ENCODE measurements at regions not wholly inside any gene's neighbourhood (a gene's known extent, or its start where the extent isn't known, plus 50 kb on each side); places are given as distances from the start of the nearest gene placed in this dataset.

DNA sequence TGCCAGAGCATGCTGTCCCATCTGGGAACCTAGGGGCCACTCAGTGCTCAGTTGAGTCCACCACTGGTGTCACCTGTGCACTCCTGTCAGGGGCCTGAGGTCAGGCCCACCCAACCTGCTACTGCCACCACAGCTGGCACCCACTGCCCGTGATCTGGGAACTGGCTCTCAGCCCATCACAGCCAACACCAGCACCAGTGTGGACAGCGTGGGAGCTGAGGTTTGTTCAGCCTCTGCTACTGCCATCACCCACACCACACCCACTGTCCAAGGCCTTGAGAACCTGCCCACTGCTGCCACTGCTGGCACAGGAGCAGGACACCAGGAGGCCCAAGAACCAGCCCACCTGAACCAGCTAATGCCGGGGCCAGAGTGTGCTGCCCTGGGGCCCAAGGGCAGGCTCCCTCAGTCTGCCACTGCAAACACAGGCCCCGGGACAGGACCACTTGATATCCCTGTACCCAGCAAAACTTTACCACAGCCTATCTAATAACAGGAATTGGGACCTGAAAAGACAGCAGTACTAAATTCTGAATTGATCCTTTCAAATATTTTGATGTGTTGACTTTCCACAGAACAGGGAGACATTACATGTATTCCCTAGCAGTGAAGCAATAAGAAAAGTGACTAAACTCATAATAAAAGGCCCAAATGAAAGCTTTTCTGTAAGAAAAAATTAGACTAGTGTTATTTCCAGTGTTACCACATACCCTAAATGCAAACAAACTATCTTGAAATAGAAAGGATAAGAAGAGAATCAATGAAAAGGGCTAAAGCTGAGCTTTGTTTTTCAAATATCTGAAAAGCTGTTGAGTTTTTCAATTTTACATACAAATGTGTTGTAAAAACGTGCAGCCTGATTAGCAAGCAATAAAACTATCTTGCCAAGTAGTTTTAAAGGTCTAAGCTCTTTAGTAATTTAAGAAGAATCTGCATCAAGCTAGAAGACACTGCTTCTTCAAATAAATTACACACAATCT lies 640.7 kb downstream of the METTL4 start:
- Histone ChIP-seq H4K91ac (ENCODE audit: low read length) (no peak overlapping the region), H2BK120ac (ENCODE audit: low read depth, low read length) (no peak overlapping the region), H2AFZ (ENCODE audit: low read depth, low read length) (no peak overlapping the region), H3K9me3 (ENCODE audit: control insufficient read depth, low read length) (no peaks in the 10 kb centered on the region), H3K27ac (ENCODE audit: low read length, poor library complexity, severe bottlenecking) (no peak overlapping the region), H3K4me1 (ENCODE audit: control insufficient read depth, insufficient read depth, low read depth, low read length) (no peaks in the 10 kb centered on the region), H3K9ac (ENCODE audit: low read length) (no peak overlapping the region), H3K18ac (ENCODE audit: low read depth in 1 of 2, low read length in 2 of 2) (no peak overlapping the region), H2AK5ac (ENCODE audit: low read length, severe bottlenecking) (no peak overlapping the region), H3K14ac (ENCODE audit: low read length in 2 of 2) (no peak overlapping the region), H3K79me1 (replicated peaks; ENCODE audit: low read length, poor library complexity, severe bottlenecking) (no peaks in the 10 kb centered on the region), H3K27me3 (ENCODE audit: control insufficient read depth in 1 of 2, insufficient read depth in 1 of 2, low read length in 2 of 2) (no peaks in the 10 kb centered on the region), H3K23ac (ENCODE audit: low read length in 2 of 2) (no peak overlapping the region), H2BK12ac (ENCODE audit: low read length in 2 of 2) (no peak overlapping the region), H3K36me3 (ENCODE audit: control insufficient read depth in 1 of 2, insufficient read depth in 2 of 2, low read depth in 1 of 2, low read length in 2 of 2) (no peaks in the 10 kb centered on the region), H3K4ac (ENCODE audit: low read depth in 1 of 2, low read length in 2 of 2) (no peak overlapping the region), H2BK15ac (ENCODE audit: low read depth, poor library complexity, severe bottlenecking) (no peak overlapping the region), H2BK5ac (ENCODE audit: low read depth, low read length, poor library complexity, severe bottlenecking) (no peak overlapping the region), H4K8ac (ENCODE audit: low read length) (no peak overlapping the region), H3K4me3 (ENCODE audit: insufficient read depth in 1 of 2, low read depth in 1 of 2, low read length in 2 of 2) (no peak overlapping the region), H3K4me2 (ENCODE audit: low read length, poor library complexity, severe bottlenecking) (no peak overlapping the region)
- 87% methylated on average over 3 of the region's 5 CpGs for WGBS
- DNase-seq, result no peak

DNA sequence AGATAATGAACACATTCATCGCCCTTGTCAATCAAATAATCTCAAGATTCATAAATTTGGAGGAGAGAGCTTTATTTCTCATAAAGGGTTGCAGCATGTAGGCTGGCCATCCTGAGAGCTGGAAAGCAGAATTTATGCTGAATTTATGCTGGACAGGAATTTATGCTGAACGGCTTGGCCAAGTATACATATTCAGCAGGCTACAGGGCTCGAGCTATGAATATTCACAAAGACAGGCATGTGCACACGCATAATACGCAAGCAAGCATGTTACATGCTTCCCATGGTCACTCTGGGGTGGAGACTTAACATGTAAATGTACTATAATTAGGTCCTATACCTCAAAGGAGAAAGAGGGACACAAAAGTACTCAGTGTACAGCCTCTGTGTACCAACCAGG lies 618.8 kb downstream of the METTL4 start:
- Histone ChIP-seq H2BK120ac (ENCODE audit: low read depth, low read length) (no peak overlapping the region), H3K4me3 (ENCODE audit: insufficient read depth in 1 of 2, low read depth in 1 of 2, low read length in 2 of 2) (no peak overlapping the region), H3K4me1 (ENCODE audit: control insufficient read depth, insufficient read depth, low read depth, low read length) (no peaks in the 10 kb centered on the region), H3K23ac (ENCODE audit: low read length in 2 of 2) (no peak overlapping the region), H2AK5ac (ENCODE audit: low read length, severe bottlenecking) (no peak overlapping the region), H3K9me3 (ENCODE audit: control insufficient read depth, low read length) (no peaks in the 10 kb centered on the region), H3K27ac (ENCODE audit: low read length, poor library complexity, severe bottlenecking) (no peak overlapping the region), H2BK15ac (ENCODE audit: low read depth, poor library complexity, severe bottlenecking) (no peak overlapping the region), H3K18ac (ENCODE audit: low read depth in 1 of 2, low read length in 2 of 2) (no peak overlapping the region), H2AFZ (ENCODE audit: low read depth, low read length) (no peak overlapping the region), H4K91ac (ENCODE audit: low read length) (no peak overlapping the region), H3K79me1 (replicated peaks; ENCODE audit: low read length, poor library complexity, severe bottlenecking) (no peaks in the 10 kb centered on the region), H3K14ac (ENCODE audit: low read length in 2 of 2) (no peak overlapping the region), H2BK5ac (ENCODE audit: low read depth, low read length, poor library complexity, severe bottlenecking) (no peak overlapping the region), H3K9ac (ENCODE audit: low read length) (no peak overlapping the region), H3K4me2 (ENCODE audit: low read length, poor library complexity, severe bottlenecking) (no peak overlapping the region), H4K8ac (ENCODE audit: low read length) (no peak overlapping the region), H2BK12ac (ENCODE audit: low read length in 2 of 2) (no peak overlapping the region), H3K36me3 (ENCODE audit: control insufficient read depth in 1 of 2, insufficient read depth in 2 of 2, low read depth in 1 of 2, low read length in 2 of 2) (no peaks in the 10 kb centered on the region), H3K4ac (ENCODE audit: low read depth in 1 of 2, low read length in 2 of 2) (no peak overlapping the region), H3K27me3 (ENCODE audit: control insufficient read depth in 1 of 2, insufficient read depth in 1 of 2, low read length in 2 of 2) (no peaks in the 10 kb centered on the region)
- WGBS, result 86% methylated on average over 4 of the region's 5 CpGs
- no peak for DNase-seq

DNA sequence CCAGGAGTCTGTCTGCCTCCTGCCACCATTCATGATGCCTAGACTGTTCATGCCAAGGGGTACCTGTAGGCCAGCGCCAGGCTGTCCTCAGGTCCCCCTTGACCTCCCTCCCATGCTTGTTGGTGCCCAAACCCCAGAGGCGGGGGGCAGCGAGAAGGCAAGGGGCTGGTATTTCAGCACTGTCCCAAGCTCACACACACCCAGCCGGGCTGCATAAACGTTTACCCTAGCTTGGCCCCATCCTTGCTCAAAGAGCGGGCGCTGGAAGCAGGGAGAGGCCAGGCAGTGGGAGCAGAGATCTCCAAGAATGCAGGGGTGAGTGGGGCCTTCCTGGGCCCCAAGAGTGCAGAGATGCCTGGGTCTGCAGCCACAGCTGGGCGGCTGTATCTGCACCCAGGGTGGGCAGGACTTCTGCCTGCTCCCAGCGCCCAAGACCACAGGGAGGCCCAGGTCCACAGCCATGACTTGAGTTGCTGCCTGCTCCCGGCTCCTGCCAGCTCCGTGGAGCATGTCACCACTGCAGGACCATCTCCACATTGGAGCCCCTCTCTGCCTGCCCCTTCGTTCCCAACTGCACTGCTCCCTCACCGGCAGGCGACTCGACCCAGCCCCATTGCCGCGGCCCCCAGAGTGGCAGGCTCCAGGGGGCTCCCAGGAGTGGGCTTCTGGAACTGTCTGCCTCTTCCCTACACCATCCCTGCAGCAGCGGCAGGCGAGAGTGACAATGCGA lies 616.6 kb downstream of the METTL4 start:
- H4K91ac ChIP-seq (ENCODE audit: low read length), result no peak overlapping the region
- H2BK5ac ChIP-seq (ENCODE audit: low read depth, low read length, poor library complexity, severe bottlenecking), result no peak overlapping the region
- WGBS, result 90% methylated on average over 18 of the region's 20 CpGs

DNA sequence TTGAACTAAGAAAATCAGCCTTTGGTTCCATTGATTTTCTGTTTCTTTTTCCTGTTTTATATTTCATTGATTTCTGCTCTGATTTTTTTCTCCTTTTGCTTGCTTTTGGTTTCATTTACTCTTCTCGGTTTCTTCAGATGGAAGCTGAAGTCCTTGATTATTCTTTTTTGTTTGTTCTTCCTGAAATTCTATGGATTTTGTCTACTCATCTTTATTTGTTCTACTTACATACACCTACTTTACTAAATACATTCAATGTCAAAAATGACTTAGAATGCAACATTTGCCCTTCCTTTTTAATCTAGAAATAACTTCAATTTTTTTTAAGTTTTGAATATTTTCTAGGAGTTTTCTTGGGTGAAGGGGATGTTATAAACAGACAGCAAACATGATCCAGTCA lies 612.5 kb downstream of the METTL4 start:
- WGBS, result no CpG with 5 or more reads among the region's 1 CpG
- Histone ChIP-seq H3K9me3 (ENCODE audit: control insufficient read depth, low read length) (no peaks in the 10 kb centered on the region), H3K4me3 (ENCODE audit: insufficient read depth in 1 of 2, low read depth in 1 of 2, low read length in 2 of 2) (no peak overlapping the region), H2BK120ac (ENCODE audit: low read depth, low read length) (no peak overlapping the region), H2AFZ (ENCODE audit: low read depth, low read length) (no peak overlapping the region), H3K36me3 (ENCODE audit: control insufficient read depth in 1 of 2, insufficient read depth in 2 of 2, low read depth in 1 of 2, low read length in 2 of 2) (no peaks in the 10 kb centered on the region), H3K27ac (ENCODE audit: low read length, poor library complexity, severe bottlenecking) (no peak overlapping the region), H4K8ac (ENCODE audit: low read length) (no peak overlapping the region), H3K27me3 (ENCODE audit: control insufficient read depth in 1 of 2, insufficient read depth in 1 of 2, low read length in 2 of 2) (no peaks in the 10 kb centered on the region), H2BK15ac (ENCODE audit: low read depth, poor library complexity, severe bottlenecking) (no peak overlapping the region), H2BK5ac (ENCODE audit: low read depth, low read length, poor library complexity, severe bottlenecking) (no peak overlapping the region), H3K18ac (ENCODE audit: low read depth in 1 of 2, low read length in 2 of 2) (no peak overlapping the region), H3K4me2 (ENCODE audit: low read length, poor library complexity, severe bottlenecking) (no peak overlapping the region), H3K4me1 (ENCODE audit: control insufficient read depth, insufficient read depth, low read depth, low read length) (no peaks in the 10 kb centered on the region), H3K14ac (ENCODE audit: low read length in 2 of 2) (no peak overlapping the region), H3K4ac (ENCODE audit: low read depth in 1 of 2, low read length in 2 of 2) (no peak overlapping the region), H3K23ac (ENCODE audit: low read length in 2 of 2) (no peak overlapping the region), H4K91ac (ENCODE audit: low read length) (no peak overlapping the region), H3K9ac (ENCODE audit: low read length) (no peak overlapping the region), H2BK12ac (ENCODE audit: low read length in 2 of 2) (no peak overlapping the region), H3K79me1 (replicated peaks; ENCODE audit: low read length, poor library complexity, severe bottlenecking) (no peaks in the 10 kb centered on the region), H2AK5ac (ENCODE audit: low read length, severe bottlenecking) (no peak overlapping the region)
- no peak for DNase-seq

More for the DNA sequence above, 616.6 kb downstream of the METTL4 start:
- Histone ChIP-seq H3K4ac (ENCODE audit: low read depth in 1 of 2, low read length in 2 of 2) (no peak overlapping the region), H2AK5ac (ENCODE audit: low read length, severe bottlenecking) (no peak overlapping the region), H3K9me3 (ENCODE audit: control insufficient read depth, low read length) (no peaks in the 10 kb centered on the region), H4K8ac (ENCODE audit: low read length) (no peak overlapping the region), H3K18ac (ENCODE audit: low read depth in 1 of 2, low read length in 2 of 2) (no peak overlapping the region), H2AFZ (ENCODE audit: low read depth, low read length) (no peak overlapping the region), H3K4me2 (ENCODE audit: low read length, poor library complexity, severe bottlenecking) (no peak overlapping the region), H3K4me3 (ENCODE audit: insufficient read depth in 1 of 2, low read depth in 1 of 2, low read length in 2 of 2) (no peak overlapping the region), H3K9ac (ENCODE audit: low read length) (no peak overlapping the region), H3K27me3 (ENCODE audit: control insufficient read depth in 1 of 2, insufficient read depth in 1 of 2, low read length in 2 of 2) (no peaks in the 10 kb centered on the region), H3K14ac (ENCODE audit: low read length in 2 of 2) (no peak overlapping the region), H3K79me1 (replicated peaks; ENCODE audit: low read length, poor library complexity, severe bottlenecking) (no peaks in the 10 kb centered on the region), H2BK12ac (ENCODE audit: low read length in 2 of 2) (no peak overlapping the region), H3K4me1 (ENCODE audit: control insufficient read depth, insufficient read depth, low read depth, low read length) (no peaks in the 10 kb centered on the region), H3K23ac (ENCODE audit: low read length in 2 of 2) (no peak overlapping the region), H3K36me3 (ENCODE audit: control insufficient read depth in 1 of 2, insufficient read depth in 2 of 2, low read depth in 1 of 2, low read length in 2 of 2) (no peaks in the 10 kb centered on the region), H2BK120ac (ENCODE audit: low read depth, low read length) (no peak overlapping the region), H3K27ac (ENCODE audit: low read length, poor library complexity, severe bottlenecking) (no peak overlapping the region), H2BK15ac (ENCODE audit: low read depth, poor library complexity, severe bottlenecking) (no peak overlapping the region)
- no peak for DNase-seq
